ENCODE measurements at regions not wholly inside any gene's neighbourhood (a gene's known extent, or its start where the extent isn't known, plus 50 kb on each side); places are given as distances from the start of the nearest gene placed in this dataset.

- TF ChIP-seq, protein P1, sequence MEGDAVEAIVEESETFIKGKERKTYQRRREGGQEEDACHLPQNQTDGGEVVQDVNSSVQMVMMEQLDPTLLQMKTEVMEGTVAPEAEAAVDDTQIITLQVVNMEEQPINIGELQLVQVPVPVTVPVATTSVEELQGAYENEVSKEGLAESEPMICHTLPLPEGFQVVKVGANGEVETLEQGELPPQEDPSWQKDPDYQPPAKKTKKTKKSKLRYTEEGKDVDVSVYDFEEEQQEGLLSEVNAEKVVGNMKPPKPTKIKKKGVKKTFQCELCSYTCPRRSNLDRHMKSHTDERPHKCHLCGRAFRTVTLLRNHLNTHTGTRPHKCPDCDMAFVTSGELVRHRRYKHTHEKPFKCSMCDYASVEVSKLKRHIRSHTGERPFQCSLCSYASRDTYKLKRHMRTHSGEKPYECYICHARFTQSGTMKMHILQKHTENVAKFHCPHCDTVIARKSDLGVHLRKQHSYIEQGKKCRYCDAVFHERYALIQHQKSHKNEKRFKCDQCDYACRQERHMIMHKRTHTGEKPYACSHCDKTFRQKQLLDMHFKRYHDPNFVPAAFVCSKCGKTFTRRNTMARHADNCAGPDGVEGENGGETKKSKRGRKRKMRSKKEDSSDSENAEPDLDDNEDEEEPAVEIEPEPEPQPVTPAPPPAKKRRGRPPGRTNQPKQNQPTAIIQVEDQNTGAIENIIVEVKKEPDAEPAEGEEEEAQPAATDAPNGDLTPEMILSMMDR (IDR thresholded peaks at IDR 0.05), result no peak
- no peak for TF ChIP-seq POLR2A (IDR thresholded peaks at IDR 0.05)
These were observed 93.7 kb downstream of the DYNAP start for GRCh38 chr18:54684784-54685183.

All from ovary (tissue), 3 donors.